Natural killer cell (primary cell): ENCODE measurements at regions not wholly inside any gene's neighbourhood (a gene's known extent, or its start where the extent isn't known, plus 50 kb on each side); places are given as distances from the start of the nearest gene placed in this dataset.

Experiments
- ATAC-seq, 3 donors: fragments of 150-1000 bp in 2 of 3; fragments of 200-7000 bp in 1 of 3; cut with Tn5 transposase; 1 replicate in 1 of 3; 2 replicates in 2 of 3; pipeline ENCODE4 v1.10.0; 2021; ENCODE audit warnings: mild to moderate bottlenecking in 2 of 3, moderate library complexity in 2 of 3
- DNase-seq, 2 donors: peaks; one replicate each; pipeline versions ENCODE4 v3.0.0 to v3.0.0-alpha.2; 2013 to 2021; ENCODE audit warnings: mixed read lengths in 1 of 2
- H3K27ac ChIP-seq: one replicate; pipeline ENCODE4 v1.5.1; 2013; ENCODE audit warnings: mild to moderate bottlenecking, low read length
- H3K27me3 ChIP-seq: one replicate; pipeline ENCODE4 v1.6.1; 2013; ENCODE audit warnings: low read length; ENCODE audit not compliant: control insufficient read depth, insufficient read depth
- H3K36me3 ChIP-seq: one replicate; pipeline ENCODE4 v1.6.1; 2013; ENCODE audit warnings: low read length; ENCODE audit not compliant: control insufficient read depth, insufficient read depth
- H3K4me1 ChIP-seq: one replicate; pipeline ENCODE4 v1.6.1; 2013; ENCODE audit warnings: low read length; ENCODE audit not compliant: control insufficient read depth, insufficient read depth
- H3K4me3 ChIP-seq: one replicate; pipeline ENCODE4 v1.5.1; 2013; ENCODE audit warnings: low read length
- H3K9me3 ChIP-seq: one replicate; pipeline ENCODE4 v1.6.1; 2013; ENCODE audit warnings: low read length; ENCODE audit not compliant: control insufficient read depth, insufficient read depth
- H3K27ac Mint-ChIP-seq, 2 donors: one replicate each; pipeline ENCODE4 v1.8.0; 2022; ENCODE audit warnings: mild to moderate bottlenecking in 2 of 2, mixed read lengths in 2 of 2, moderate library complexity in 1 of 2
- H3K27me3 Mint-ChIP-seq, 2 donors: one replicate each; pipeline ENCODE4 v1.8.0; 2022; ENCODE audit warnings: low read depth in 2 of 2, mixed read lengths in 2 of 2
- H3K36me3 Mint-ChIP-seq: one replicate; pipeline ENCODE4 v1.8.0; 2022; ENCODE audit warnings: mixed read lengths
- H3K4me1 Mint-ChIP-seq, 2 donors: one replicate each; pipeline ENCODE4 v1.8.0; 2022; ENCODE audit warnings: mixed read lengths in 2 of 2
- H3K4me3 Mint-ChIP-seq: one replicate; pipeline ENCODE4 v1.8.0; 2022; ENCODE audit warnings: mild to moderate bottlenecking, moderate library complexity, mixed read lengths
- H3K9me3 Mint-ChIP-seq, 2 donors: one replicate each; pipeline ENCODE4 v1.8.0; 2022; ENCODE audit warnings: mixed read lengths in 2 of 2
- WGBS: methylation state at CpG from one replicate; pipeline ENCODE4 v1.1.7; 2013; ENCODE audit warnings: missing lambda C conversion rate; ENCODE audit not compliant: insufficient coverage; 5-methylcytosine and 5-hydroxymethylcytosine counted together
- intact Hi-C: fragments of 100-400 bp; cut with micrococcal nuclease; formaldehyde crosslinking; loops from one replicate; pipeline ENCODE4 v1.14.2; 2022
- TF ChIP-seq, protein P1 (sequence below): fragments of 200-600 bp; IDR thresholded peaks from one replicate; pipeline ENCODE4 v1.8.0; 2022; ENCODE audit warnings: antibody characterized with exemption

DNA sequence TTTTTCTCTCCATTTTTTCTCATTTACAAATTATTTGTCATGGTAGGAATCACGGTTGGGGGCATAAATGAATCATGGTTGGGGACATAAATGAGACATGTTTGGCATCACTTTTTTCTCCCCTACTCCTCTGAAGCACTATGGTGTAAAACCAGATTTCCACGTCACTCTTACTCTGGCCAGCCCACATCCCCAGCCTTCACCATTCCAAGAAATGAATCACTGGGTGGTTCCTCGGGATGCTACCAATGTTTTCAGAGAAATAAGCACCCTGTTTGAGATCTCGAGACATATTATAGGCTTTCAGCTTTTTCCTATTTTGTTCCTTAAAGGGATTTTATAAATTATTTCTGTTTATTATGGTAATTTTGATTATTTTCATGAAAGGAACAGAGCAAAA, 155.0 kb upstream of the SLC8A1 start:
- Histone ChIP-seq H3K9me3 (no peaks in the 10 kb centered on the region), H3K36me3 (no peaks in the 10 kb centered on the region), H3K4me3 (no peak overlapping the region), H3K4me1 (no peaks in the 10 kb centered on the region), H3K27me3 (no peaks in the 10 kb centered on the region), H3K27ac (no peak overlapping the region)
- Mint-ChIP-seq H3K4me1 (no peaks in the 10 kb centered on the region), H3K27ac (no peak overlapping the region), H3K36me3 (no peaks in the 10 kb centered on the region), H3K27me3 (no peaks in the 10 kb centered on the region), H3K4me3 (no peak overlapping the region), H3K9me3 (peaks cover 7 to 14% of the 10 kb centered on the region in 2 donors)
- intact Hi-C loops = no loop called here
- TF ChIP-seq, protein P1, sequence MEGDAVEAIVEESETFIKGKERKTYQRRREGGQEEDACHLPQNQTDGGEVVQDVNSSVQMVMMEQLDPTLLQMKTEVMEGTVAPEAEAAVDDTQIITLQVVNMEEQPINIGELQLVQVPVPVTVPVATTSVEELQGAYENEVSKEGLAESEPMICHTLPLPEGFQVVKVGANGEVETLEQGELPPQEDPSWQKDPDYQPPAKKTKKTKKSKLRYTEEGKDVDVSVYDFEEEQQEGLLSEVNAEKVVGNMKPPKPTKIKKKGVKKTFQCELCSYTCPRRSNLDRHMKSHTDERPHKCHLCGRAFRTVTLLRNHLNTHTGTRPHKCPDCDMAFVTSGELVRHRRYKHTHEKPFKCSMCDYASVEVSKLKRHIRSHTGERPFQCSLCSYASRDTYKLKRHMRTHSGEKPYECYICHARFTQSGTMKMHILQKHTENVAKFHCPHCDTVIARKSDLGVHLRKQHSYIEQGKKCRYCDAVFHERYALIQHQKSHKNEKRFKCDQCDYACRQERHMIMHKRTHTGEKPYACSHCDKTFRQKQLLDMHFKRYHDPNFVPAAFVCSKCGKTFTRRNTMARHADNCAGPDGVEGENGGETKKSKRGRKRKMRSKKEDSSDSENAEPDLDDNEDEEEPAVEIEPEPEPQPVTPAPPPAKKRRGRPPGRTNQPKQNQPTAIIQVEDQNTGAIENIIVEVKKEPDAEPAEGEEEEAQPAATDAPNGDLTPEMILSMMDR = no peak
- DNase-seq = no peak
- no peak for ATAC-seq
- WGBS = 91% methylated on average over 3 of the region's 4 CpGs

DNA sequence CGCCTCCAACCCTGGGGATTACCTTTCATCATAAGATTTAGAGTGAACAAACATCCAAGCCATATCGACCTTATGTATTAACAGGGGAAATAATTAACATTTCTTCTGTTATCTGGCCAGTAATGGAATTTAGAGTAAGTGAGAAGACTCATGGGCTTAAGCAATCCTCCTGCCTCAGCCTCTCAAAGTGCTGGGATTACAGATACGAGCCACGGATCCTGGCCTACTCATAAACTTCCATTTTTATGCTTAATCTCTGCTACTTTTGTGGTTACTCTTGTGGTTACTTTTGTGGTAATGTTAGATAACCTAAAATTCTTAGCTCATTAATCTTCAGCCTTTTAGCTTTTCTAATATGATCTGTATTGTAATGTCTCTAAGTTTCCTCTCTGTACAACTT, 159.3 kb upstream of the SLC8A1 start:
- no peaks in the 10 kb centered on the region for H3K4me1 Mint-ChIP-seq
- no CpG with 5 or more reads among the region's 4 CpGs for WGBS
- no peak overlapping the region for H3K27ac Mint-ChIP-seq
- peaks cover 7 to 12% of the 10 kb centered on the region in 2 donors for H3K9me3 Mint-ChIP-seq
- TF ChIP-seq, protein P1 = no peak
- H3K4me3 ChIP-seq = no peak overlapping the region
- H3K36me3 Mint-ChIP-seq = no peaks in the 10 kb centered on the region
- H3K4me1 ChIP-seq = no peaks in the 10 kb centered on the region
- H3K36me3 ChIP-seq = no peaks in the 10 kb centered on the region
- H3K27ac ChIP-seq = no peak overlapping the region
- DNase-seq (no peak), ATAC-seq (no peak)
- intact Hi-C loops = no loop called here
- H3K4me3 Mint-ChIP-seq = no peak overlapping the region
- no peaks in the 10 kb centered on the region for H3K9me3 ChIP-seq
- H3K27me3 Mint-ChIP-seq = no peaks in the 10 kb centered on the region
- no peaks in the 10 kb centered on the region for H3K27me3 ChIP-seq

DNA sequence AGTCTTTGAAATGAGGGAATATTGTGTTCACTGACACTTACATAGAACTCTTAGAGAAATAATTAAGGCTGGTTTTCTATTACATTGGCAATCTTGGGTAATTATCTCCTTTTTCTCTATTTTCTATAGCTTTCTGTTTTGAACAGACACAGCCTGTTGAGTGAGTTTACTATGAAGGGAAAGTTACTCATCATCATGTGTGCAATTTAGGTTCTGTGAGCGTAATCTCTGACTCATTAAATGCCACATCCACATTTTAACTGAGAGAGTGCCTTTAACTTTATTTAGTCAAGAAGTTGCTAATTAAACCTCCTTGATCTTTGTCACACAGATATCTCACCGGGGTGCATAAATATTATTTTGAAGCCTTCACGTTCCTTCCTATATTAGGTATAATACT, 174.0 kb upstream of the SLC8A1 start:
- H3K9me3 ChIP-seq = no peaks in the 10 kb centered on the region
- H3K4me3 ChIP-seq = no peak overlapping the region
- no peaks in the 10 kb centered on the region for H3K36me3 Mint-ChIP-seq
- 86% methylated on average over 1 of the region's 3 CpGs for WGBS
- H3K27me3 Mint-ChIP-seq = no peaks in the 10 kb centered on the region
- H3K27ac Mint-ChIP-seq = no peak overlapping the region
- no peak for ATAC-seq
- no peaks in the 10 kb centered on the region for H3K27me3 ChIP-seq
- H3K4me1 ChIP-seq = no peaks in the 10 kb centered on the region
- H3K4me1 Mint-ChIP-seq = no peaks in the 10 kb centered on the region
- H3K9me3 Mint-ChIP-seq = no peaks in the 10 kb centered on the region
- DNase-seq = no peak
- no peak overlapping the region for H3K4me3 Mint-ChIP-seq
- no peaks in the 10 kb centered on the region for H3K36me3 ChIP-seq
- no peak overlapping the region for H3K27ac ChIP-seq
- TF ChIP-seq, protein P1 = no peak
- intact Hi-C loops = no loop called here

DNA sequence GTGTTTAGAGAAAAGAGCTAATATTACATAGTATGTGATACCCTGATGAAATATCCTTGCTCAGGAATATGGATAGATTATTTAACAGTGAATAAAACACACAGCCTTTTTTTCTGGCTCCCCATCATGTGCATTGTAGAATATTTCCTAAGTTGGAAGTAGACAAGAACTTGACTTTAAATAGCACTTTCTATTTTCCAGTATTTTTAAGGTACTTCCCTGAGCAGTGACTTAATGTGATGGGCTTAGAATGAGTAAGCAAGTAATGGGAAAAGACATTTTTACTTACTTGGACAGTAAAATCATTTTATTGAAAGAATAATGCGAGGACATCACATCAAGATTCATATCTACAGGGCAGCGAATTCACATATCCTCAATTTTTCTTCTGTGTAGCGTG, 176.7 kb upstream of the SLC8A1 start:
- ATAC-seq (no peak), DNase-seq (no peak)
- no peaks in the 10 kb centered on the region for H3K27me3 ChIP-seq
- Mint-ChIP-seq H3K4me1 (no peaks in the 10 kb centered on the region), H3K27ac (no peak overlapping the region), H3K9me3 (no peaks in the 10 kb centered on the region), H3K4me3 (no peak overlapping the region), H3K27me3 (no peaks in the 10 kb centered on the region), H3K36me3 (no peaks in the 10 kb centered on the region)
- H3K4me1 ChIP-seq = no peaks in the 10 kb centered on the region
- intact Hi-C loops = no loop called here
- TF ChIP-seq, protein P1 = no peak
- H3K9me3 ChIP-seq = no peaks in the 10 kb centered on the region
- H3K36me3 ChIP-seq = no peaks in the 10 kb centered on the region
- no peak overlapping the region for H3K4me3 ChIP-seq
- no peak overlapping the region for H3K27ac ChIP-seq
- WGBS = no CpG with 5 or more reads among the region's 3 CpGs
